Activated CD4-positive, alpha-beta memory T cell treated with anti-CD3 and anti-CD28 coated beads for 36 hours (primary cell): ENCODE measurements at regions not wholly inside any gene's neighbourhood (a gene's known extent, or its start where the extent isn't known, plus 50 kb on each side); places are given as distances from the start of the nearest gene placed in this dataset.

Experiments used
- CTCF ChIA-PET: fragments of 350-600 bp; sonication (Branson Sonifier 250); formaldehyde crosslinking; loops from one replicate; lab custom pipeline; 2021; ENCODE audit warnings: antibody characterized with exemption, inconsistent platforms; lab: Charles Lee
- POLR2A ChIA-PET: fragments of 350-600 bp; sonication (Branson Sonifier 250); formaldehyde crosslinking; loops from one replicate; lab custom pipeline; 2021; ENCODE audit warnings: antibody characterized with exemption; lab: Charles Lee
- DNase-seq: peaks from one replicate; pipeline ENCODE4 v3.0.0-alpha.2; 2020
- H3K27ac Mint-ChIP-seq: one replicate; pipeline ENCODE4 v1.8.0; 2021; ENCODE audit warnings: mixed read lengths
- H3K27me3 Mint-ChIP-seq: one replicate; pipeline ENCODE4 v1.8.0; 2021; ENCODE audit warnings: mixed read lengths
- H3K36me3 Mint-ChIP-seq: one replicate; pipeline ENCODE4 v1.8.0; 2021; ENCODE audit warnings: mixed read lengths
- H3K4me1 Mint-ChIP-seq: one replicate; pipeline ENCODE4 v1.8.0; 2021; ENCODE audit warnings: low read depth, mixed read lengths
- H3K4me3 Mint-ChIP-seq: one replicate; pipeline ENCODE4 v1.8.0; 2021; ENCODE audit warnings: mild to moderate bottlenecking, mixed read lengths
- H3K9me3 Mint-ChIP-seq: one replicate; pipeline ENCODE4 v1.8.0; 2021; ENCODE audit warnings: mixed read lengths
- intact Hi-C: fragments of 100-400 bp; cut with micrococcal nuclease; formaldehyde crosslinking; loops from one replicate; pipeline ENCODE4 v1.15.1; 2023

- ChIA-PET POLR2A (no interaction called here), CTCF (no interaction called here)
- H3K4me1 Mint-ChIP-seq, result peaks cover 4% of the 10 kb centered on the region
- no peaks in the 10 kb centered on the region for H3K9me3 Mint-ChIP-seq
- DNase-seq, result no peak
- intact Hi-C loops, result no loop called here
- no peaks in the 10 kb centered on the region for H3K36me3 Mint-ChIP-seq
- no peak overlapping the region for H3K27ac Mint-ChIP-seq
- H3K27me3 Mint-ChIP-seq, result peaks cover 40% of the 10 kb centered on the region
- no peak overlapping the region for H3K4me3 Mint-ChIP-seq
Observed at GRCh38 chr17:79184219-79184618, 109.6 kb downstream of the ENGASE start.

DNA sequence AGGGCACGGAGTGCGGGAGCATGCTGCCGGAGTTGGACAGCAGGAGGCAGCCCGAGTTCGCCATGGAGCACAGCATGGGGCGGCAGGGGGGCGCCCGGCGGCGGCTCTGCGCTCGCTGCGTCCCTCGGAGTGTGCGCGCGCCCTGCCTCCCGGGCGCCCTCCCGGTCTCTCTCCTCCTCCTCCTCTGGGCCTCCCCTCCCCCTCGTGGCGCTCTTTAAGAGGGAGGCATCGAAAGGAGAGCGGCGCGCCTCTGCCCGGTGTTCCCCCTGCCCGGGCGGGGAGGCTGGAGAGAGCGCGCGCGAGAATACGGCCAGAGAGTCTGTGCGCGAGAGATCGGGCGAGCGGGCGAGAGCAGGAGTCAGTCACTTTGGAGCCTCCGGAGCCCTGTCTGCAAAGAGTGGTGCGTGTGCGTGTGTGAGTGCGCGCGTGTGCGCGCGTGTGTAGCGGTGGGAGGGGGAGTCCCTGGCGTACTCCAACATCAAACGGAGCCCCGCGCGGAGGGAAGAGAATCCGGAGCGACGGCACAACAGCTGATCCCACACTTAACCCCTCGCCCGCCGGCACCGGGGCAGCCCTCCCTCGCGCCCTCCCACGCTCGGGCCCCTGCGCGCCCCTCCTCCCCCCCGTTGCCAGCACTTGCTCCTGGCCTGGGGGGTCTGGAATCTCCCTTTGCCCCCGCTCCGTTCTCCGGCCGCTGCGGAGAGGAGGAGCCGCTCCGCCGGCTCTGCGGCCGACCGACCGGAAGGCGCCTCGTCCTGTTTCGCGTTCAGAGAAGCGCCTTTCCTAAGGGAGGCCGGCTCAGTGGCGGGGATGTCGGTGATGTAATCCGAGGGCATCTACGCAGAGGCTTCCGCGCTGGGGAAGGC lies 108.9 kb downstream of the ENGASE start:
- ChIA-PET POLR2A (no interaction called here), CTCF (no interaction called here)
- H3K9me3 Mint-ChIP-seq, result no peaks in the 10 kb centered on the region
- no peaks in the 10 kb centered on the region for H3K36me3 Mint-ChIP-seq
- intact Hi-C loops, result no loop called here
- H3K27ac Mint-ChIP-seq, result no peak overlapping the region
- H3K4me3 Mint-ChIP-seq, result no peak overlapping the region
- peaks cover 38% of the 10 kb centered on the region for H3K27me3 Mint-ChIP-seq
- H3K4me1 Mint-ChIP-seq, result peaks cover 4% of the 10 kb centered on the region
- no peak for DNase-seq

DNA sequence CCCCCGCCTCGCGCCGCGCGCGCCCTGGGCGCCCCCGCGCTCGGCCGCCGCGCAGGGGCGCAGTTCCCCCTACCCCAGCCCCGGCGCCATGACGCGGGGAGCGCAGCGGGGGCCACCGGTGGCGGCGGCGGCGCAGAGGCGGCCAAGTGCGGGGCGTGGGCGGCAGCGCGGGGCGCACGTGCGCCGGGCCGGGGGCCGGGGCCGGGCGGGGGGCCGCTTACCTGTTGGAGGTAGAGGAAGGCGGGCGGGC lies 108.3 kb downstream of the ENGASE start:
- CTCF ChIA-PET, result no interaction called here
- H3K9me3 Mint-ChIP-seq, result no peaks in the 10 kb centered on the region
- POLR2A ChIA-PET, result no interaction called here
- no peaks in the 10 kb centered on the region for H3K36me3 Mint-ChIP-seq
- H3K27me3 Mint-ChIP-seq, result peaks cover 38% of the 10 kb centered on the region
- no peak for DNase-seq
- no peak overlapping the region for H3K4me3 Mint-ChIP-seq
- no peak overlapping the region for H3K27ac Mint-ChIP-seq
- peaks cover 4% of the 10 kb centered on the region for H3K4me1 Mint-ChIP-seq
- intact Hi-C loops, result no loop called here

DNA sequence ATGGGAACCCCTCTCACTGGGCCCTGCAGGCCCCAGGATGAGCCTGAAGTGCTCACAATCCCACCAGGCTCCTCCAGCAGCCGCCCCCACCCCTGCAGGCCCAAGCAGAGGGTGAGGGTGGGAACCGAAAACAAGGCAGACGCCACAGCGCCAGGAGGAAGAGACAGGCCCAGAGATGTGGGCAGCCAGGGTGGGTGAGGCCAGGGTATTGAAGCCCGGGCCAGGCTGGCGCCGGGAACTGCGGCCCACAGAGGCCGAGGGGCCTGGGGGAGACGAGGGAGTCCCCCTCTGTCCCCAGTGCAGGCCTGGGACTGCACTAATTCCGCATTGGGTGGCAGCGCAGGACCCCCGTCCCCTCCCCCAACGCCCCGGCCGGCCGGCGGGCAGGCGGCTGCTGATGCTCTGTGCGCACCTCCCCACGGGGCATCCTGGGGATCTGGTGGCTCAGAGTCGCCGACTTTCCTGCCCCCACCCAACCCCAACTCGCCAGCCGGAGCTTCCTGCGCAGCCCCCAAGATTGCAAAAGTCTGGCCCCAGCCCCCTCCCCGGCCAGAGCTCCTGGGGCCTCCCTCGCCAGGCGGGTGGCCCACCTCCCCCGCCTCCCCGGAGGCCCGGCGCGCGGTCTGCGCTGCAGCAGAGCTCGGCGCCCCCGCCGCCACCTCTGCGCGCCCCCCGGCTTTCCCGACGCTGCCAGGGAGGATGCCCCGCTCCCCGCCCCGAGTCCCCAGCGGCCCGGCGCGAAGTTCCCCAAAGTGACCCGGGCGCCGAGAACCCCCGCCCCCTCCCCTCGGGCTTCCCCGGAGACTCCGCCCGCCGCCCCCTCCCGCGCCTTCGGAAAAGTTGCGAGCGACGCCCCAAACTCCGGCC lies 107.8 kb downstream of the ENGASE start:
- Mint-ChIP-seq H3K27ac (no peak overlapping the region), H3K4me1 (peaks cover 4% of the 10 kb centered on the region), H3K4me3 (no peak overlapping the region), H3K36me3 (no peaks in the 10 kb centered on the region), H3K27me3 (peaks cover 36% of the 10 kb centered on the region), H3K9me3 (no peaks in the 10 kb centered on the region)
- intact Hi-C loops, result no loop called here
- POLR2A ChIA-PET, result no interaction called here
- CTCF ChIA-PET, result no interaction called here
- DNase-seq, result no peak

GRCh38 chr17:79180358-79181005 lies 105.9 kb downstream of the ENGASE start:
- H3K36me3 Mint-ChIP-seq, result no peaks in the 10 kb centered on the region

GRCh38 chr17:79179334-79179733 lies 104.7 kb downstream of the ENGASE start:
- peaks cover 18% of the 10 kb centered on the region for H3K27me3 Mint-ChIP-seq
- ChIA-PET CTCF (no interaction called here), POLR2A (no interaction called here)
- no peaks in the 10 kb centered on the region for H3K36me3 Mint-ChIP-seq
- intact Hi-C loops, result no loop called here
- no peak overlapping the region for H3K4me3 Mint-ChIP-seq
- H3K9me3 Mint-ChIP-seq, result no peaks in the 10 kb centered on the region
- no peak overlapping the region for H3K27ac Mint-ChIP-seq
- DNase-seq, result no peak
- H3K4me1 Mint-ChIP-seq, result peaks cover 4% of the 10 kb centered on the region

More at GRCh38 chr17:79180358-79181005, 105.9 kb downstream of the ENGASE start:
- CTCF ChIA-PET, result no interaction called here
- POLR2A ChIA-PET, result no interaction called here
- no peak overlapping the region for H3K27ac Mint-ChIP-seq
- peaks cover 4% of the 10 kb centered on the region for H3K4me1 Mint-ChIP-seq
- H3K27me3 Mint-ChIP-seq, result peaks cover 27% of the 10 kb centered on the region
- intact Hi-C loops, result no loop called here
- H3K4me3 Mint-ChIP-seq, result no peak overlapping the region
- no peaks in the 10 kb centered on the region for H3K9me3 Mint-ChIP-seq
- no peak for DNase-seq

DNA sequence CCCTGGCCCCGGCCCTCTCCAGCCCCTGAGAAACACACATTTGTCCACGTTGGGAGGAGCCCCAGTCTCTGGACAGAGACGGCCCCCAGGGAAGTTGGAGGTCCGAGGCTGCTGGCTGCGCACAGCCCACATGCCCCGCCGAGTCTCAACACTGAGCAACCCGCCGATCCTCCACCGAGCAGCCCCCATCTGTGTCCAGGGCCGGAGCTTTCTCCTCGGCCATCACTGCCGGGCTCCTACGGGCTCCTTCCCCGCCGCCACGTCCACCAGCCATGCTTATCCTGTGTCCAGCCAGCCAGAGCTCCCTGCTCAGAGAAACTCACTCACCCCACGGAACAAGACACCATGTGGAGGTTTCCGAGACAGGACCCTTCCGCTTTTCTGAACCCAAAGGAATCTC lies 103.3 kb downstream of the ENGASE start:
- intact Hi-C loops, result no loop called here
- no peak overlapping the region for H3K27ac Mint-ChIP-seq
- ChIA-PET CTCF (no interaction called here), POLR2A (no interaction called here)
- H3K36me3 Mint-ChIP-seq, result no peaks in the 10 kb centered on the region
- no peaks in the 10 kb centered on the region for H3K9me3 Mint-ChIP-seq
- H3K4me3 Mint-ChIP-seq, result no peak overlapping the region
- H3K4me1 Mint-ChIP-seq, result peaks cover 2% of the 10 kb centered on the region
- H3K27me3 Mint-ChIP-seq, result peaks cover 12% of the 10 kb centered on the region
- DNase-seq, result no peak

DNA sequence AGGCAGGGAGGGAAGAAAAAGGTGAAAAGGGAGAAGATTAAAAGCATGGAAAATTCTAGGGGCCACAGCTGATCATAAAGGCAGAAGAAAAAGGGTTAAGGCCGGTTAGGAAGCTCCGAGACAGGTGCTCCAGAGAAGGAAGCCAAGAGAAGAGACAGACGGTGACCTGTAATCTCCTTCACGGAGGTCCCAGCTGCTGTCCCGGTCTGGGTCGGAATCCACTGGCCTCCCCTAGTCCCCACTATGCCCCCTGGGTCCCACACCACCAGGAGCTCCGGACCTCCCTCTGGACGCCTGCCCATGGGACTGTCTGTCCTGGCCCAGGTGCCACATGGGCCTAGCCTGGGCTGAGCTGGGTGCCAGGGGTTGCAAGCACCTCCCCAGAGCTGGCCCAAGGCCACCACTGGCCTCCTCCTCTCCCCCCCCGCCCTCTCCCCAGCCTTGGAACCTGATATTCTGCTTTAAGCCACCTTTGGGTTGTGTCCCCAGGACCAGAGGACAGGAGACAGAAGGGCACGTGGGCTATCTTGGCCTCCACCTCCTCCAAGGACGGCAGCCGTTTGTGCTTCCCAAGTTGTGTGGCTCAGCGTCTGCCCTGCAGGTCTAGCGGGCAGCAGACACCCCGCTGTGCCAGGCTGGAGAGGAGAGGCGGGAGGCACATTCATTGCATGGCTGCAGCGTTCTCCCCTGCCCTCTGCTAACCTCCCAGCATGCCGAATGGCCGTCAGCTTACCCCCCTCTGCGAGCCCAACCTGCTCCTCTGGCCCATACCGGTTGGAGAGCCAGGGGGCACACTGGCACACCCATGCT lies 102.4 kb downstream of the ENGASE start:
- no peak overlapping the region for H3K4me3 Mint-ChIP-seq
- ChIA-PET CTCF (interaction anchor here (0.6 kb wide), 1 partner anchor 709 kb away, joined by 3 read pairs; no protein-coding TSS in a partner anchor), POLR2A (interaction anchor here (0.6 kb wide), 1 partner anchor 9 kb away, joined by 7 read pairs; no protein-coding TSS in a partner anchor)
- H3K36me3 Mint-ChIP-seq, result no peaks in the 10 kb centered on the region
- H3K27ac Mint-ChIP-seq, result no peak overlapping the region
- intact Hi-C loops, result no loop called here
- peaks cover 11% of the 10 kb centered on the region for H3K27me3 Mint-ChIP-seq
- H3K9me3 Mint-ChIP-seq, result no peaks in the 10 kb centered on the region
- no peak for DNase-seq
- peaks cover under 1% of the 10 kb centered on the region for H3K4me1 Mint-ChIP-seq

- Mint-ChIP-seq H3K4me1 (no peaks in the 10 kb centered on the region), H3K27ac (no peak overlapping the region), H3K9me3 (no peaks in the 10 kb centered on the region), H3K36me3 (no peaks in the 10 kb centered on the region), H3K27me3 (no peaks in the 10 kb centered on the region), H3K4me3 (no peak overlapping the region)
- intact Hi-C loops, result no loop called here
- CTCF ChIA-PET, result no interaction called here
- POLR2A ChIA-PET, result no interaction called here
- no peak for DNase-seq
Observed at GRCh38 chr17:79174905-79175856, 100.6 kb downstream of the ENGASE start.

DNA sequence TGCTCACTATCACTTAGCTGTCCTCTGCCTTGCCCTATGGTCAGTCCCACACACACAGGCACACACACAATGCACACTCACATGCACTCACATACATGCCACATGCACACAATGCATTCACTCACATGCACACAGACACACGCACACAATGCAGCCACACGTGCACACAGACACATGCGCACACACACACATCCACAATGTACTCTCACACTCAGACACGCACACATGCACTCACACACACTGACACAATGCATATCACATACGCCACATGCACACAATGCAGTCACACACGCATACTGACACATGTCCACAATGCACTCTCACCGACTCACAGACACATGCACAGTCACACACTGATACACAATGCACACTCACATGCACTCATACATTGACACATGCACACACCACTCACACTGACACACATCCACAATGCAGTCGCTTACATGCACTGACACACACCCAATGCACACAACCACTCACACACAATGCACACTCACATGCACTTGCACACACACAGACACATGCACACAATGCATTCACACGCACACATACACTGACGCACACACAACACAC lies 99.7 kb downstream of the ENGASE start:
- CTCF ChIA-PET, result no interaction called here
- no peaks in the 10 kb centered on the region for H3K9me3 Mint-ChIP-seq
- intact Hi-C loops, result no loop called here
- H3K36me3 Mint-ChIP-seq, result no peaks in the 10 kb centered on the region
- DNase-seq, result no peak
- POLR2A ChIA-PET, result no interaction called here
- no peak overlapping the region for H3K4me3 Mint-ChIP-seq
- no peaks in the 10 kb centered on the region for H3K27me3 Mint-ChIP-seq
- H3K27ac Mint-ChIP-seq, result no peak overlapping the region
- H3K4me1 Mint-ChIP-seq, result no peaks in the 10 kb centered on the region

DNA sequence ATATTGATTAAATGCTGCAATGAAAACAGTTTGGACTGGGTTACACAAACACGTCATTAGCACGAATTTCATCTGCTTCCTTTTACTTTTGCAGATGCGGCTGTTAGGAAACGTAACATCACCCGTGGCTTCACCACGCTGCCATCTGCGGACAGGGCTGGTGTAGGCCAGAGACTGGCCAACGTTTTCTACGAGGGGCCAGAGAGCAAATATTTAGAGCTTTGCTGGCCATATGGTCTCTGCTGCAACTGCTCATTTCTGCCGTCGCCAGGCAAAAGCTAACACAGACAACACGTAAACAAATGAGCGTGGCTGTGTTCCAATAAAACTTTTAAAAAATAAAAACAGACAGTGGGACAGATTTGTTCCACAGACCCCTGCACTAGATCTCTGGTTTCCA lies 96.6 kb downstream of the ENGASE start:
- H3K4me1 Mint-ChIP-seq, result no peaks in the 10 kb centered on the region
- CTCF ChIA-PET, result interaction anchor here (0.6 kb wide), 1 partner anchor 111 kb away, joined by 6 read pairs; no protein-coding TSS in a partner anchor
- DNase-seq, result no peak
- H3K27ac Mint-ChIP-seq, result no peak overlapping the region
- intact Hi-C loops, result no loop called here
- no peaks in the 10 kb centered on the region for H3K27me3 Mint-ChIP-seq
- H3K4me3 Mint-ChIP-seq, result no peak overlapping the region
- H3K36me3 Mint-ChIP-seq, result no peaks in the 10 kb centered on the region
- POLR2A ChIA-PET, result no interaction called here
- no peaks in the 10 kb centered on the region for H3K9me3 Mint-ChIP-seq
